ENCODE measurements at regions not wholly inside any gene's neighbourhood (a gene's known extent, or its start where the extent isn't known, plus 50 kb on each side); places are given as distances from the start of the nearest gene placed in this dataset.

DNA sequence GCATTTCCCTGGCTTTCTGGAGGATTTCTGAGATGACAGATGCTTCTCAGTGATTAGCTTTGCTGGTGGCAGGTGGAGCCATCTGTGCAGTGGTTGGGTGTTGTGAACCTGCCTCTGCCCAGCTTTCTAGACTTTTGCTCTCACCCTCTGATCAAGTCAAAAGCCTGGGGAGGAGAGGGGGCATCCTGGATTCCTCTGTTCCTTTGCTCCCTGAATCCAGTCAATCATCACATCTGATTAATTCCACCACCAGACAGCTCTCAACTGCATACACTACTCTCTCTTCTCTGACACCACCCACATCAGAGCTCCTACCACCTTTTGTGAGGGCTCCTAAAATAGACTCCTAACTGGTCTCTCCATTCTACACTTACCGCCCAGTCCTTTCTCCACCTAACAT lies 283.5 kb downstream of the WDR11 start:
- TF ChIP-seq EP300 (IDR thresholded peaks at IDR 0.05; ENCODE audit: borderline replicate concordance in 1 of 2, low read depth in 1 of 2, low read length in 1 of 2) (no peak), POLR2AphosphoS5 (IDR thresholded peaks at IDR 0.05; ENCODE audit: low read depth, low read length) (no peak), GABPA (IDR thresholded peaks at IDR 0.05; ENCODE audit: low read depth) (no peak), EZH2phosphoT487 (IDR thresholded peaks at IDR 0.05; ENCODE audit: borderline replicate concordance, low read depth) (no peak), TAF1 (IDR thresholded peaks at IDR 0.05; ENCODE audit: borderline replicate concordance, low read depth, low read length) (no peak)
- TF ChIP-seq, protein P1, sequence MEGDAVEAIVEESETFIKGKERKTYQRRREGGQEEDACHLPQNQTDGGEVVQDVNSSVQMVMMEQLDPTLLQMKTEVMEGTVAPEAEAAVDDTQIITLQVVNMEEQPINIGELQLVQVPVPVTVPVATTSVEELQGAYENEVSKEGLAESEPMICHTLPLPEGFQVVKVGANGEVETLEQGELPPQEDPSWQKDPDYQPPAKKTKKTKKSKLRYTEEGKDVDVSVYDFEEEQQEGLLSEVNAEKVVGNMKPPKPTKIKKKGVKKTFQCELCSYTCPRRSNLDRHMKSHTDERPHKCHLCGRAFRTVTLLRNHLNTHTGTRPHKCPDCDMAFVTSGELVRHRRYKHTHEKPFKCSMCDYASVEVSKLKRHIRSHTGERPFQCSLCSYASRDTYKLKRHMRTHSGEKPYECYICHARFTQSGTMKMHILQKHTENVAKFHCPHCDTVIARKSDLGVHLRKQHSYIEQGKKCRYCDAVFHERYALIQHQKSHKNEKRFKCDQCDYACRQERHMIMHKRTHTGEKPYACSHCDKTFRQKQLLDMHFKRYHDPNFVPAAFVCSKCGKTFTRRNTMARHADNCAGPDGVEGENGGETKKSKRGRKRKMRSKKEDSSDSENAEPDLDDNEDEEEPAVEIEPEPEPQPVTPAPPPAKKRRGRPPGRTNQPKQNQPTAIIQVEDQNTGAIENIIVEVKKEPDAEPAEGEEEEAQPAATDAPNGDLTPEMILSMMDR (IDR thresholded peaks at IDR 0.05), result no peak
- TF ChIP-seq, protein P2, sequence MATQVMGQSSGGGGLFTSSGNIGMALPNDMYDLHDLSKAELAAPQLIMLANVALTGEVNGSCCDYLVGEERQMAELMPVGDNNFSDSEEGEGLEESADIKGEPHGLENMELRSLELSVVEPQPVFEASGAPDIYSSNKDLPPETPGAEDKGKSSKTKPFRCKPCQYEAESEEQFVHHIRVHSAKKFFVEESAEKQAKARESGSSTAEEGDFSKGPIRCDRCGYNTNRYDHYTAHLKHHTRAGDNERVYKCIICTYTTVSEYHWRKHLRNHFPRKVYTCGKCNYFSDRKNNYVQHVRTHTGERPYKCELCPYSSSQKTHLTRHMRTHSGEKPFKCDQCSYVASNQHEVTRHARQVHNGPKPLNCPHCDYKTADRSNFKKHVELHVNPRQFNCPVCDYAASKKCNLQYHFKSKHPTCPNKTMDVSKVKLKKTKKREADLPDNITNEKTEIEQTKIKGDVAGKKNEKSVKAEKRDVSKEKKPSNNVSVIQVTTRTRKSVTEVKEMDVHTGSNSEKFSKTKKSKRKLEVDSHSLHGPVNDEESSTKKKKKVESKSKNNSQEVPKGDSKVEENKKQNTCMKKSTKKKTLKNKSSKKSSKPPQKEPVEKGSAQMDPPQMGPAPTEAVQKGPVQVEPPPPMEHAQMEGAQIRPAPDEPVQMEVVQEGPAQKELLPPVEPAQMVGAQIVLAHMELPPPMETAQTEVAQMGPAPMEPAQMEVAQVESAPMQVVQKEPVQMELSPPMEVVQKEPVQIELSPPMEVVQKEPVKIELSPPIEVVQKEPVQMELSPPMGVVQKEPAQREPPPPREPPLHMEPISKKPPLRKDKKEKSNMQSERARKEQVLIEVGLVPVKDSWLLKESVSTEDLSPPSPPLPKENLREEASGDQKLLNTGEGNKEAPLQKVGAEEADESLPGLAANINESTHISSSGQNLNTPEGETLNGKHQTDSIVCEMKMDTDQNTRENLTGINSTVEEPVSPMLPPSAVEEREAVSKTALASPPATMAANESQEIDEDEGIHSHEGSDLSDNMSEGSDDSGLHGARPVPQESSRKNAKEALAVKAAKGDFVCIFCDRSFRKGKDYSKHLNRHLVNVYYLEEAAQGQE (IDR thresholded peaks at IDR 0.05; ENCODE audit: low read depth, low read length), result no peak

Measured in SK-N-SH (cell line).